ENCODE measurements at regions not wholly inside any gene's neighbourhood (a gene's known extent, or its start where the extent isn't known, plus 50 kb on each side); places are given as distances from the start of the nearest gene placed in this dataset.
"Not testable (repeated sequence)": the region's sequence is repeated elsewhere in the genome, so short reads cannot be mapped to it uniquely, and the experiment has no call there.

DNA sequence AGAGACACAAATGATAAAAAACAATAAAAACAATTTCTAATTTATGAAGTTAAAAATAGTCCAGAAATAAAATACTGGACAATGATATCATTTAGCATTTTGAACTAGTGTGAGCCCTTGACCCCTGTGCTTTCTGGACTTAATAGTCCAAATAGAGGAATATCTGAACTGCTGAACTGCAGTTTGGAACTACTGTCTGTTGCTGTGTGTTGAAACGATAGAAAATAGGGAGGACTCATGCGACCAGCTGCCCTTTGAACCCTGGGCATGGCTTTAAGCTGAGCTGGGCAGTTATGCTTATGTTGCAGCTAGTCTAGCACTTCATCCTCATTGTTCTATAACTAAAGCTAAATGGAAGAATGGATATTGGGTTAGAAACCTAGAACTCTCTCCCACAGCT lies 99.5 kb downstream of the FMR1NB start:
- DNase-seq, result no peak

DNA sequence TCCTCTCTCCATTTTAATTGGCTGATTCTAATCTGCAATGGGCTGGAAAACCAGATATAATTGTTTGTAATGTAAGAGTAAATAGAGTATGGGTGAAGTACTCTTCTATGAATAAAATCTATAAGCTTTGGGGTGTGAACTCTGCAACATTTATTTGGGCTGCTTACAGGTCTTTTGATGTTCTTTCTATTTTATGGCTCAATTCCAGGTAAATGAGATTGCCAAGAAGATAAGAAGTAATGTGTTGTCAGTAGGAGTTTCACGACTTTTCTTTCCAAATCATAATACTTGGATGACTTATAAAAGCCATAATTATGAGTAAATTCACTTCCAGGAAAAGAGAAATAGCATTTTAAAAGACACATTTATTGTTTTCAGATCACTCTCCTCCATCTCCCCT lies 103.5 kb downstream of the FMR1NB start:
- DNase-seq, result no peak

DNA sequence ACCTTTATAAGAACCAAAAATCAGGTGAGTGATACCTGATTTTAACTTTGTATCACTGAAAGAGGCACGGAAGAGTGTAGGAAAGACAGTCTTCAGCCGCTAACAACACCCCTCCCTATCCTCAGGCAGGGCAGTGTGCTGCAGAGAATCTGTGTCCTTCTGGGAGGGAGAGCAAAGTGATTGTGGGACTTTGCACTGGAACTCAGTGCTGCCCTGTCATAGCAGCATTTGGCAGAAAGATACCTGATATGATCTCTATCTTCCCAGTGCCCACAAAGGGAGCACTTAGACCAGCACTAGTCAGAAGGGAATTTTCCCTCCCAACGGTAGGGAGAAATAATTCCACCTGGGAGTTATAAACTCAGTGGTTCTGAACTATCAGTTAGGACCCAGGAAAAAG lies 139.0 kb downstream of the FMR1NB start:
- no peak for DNase-seq

DNA sequence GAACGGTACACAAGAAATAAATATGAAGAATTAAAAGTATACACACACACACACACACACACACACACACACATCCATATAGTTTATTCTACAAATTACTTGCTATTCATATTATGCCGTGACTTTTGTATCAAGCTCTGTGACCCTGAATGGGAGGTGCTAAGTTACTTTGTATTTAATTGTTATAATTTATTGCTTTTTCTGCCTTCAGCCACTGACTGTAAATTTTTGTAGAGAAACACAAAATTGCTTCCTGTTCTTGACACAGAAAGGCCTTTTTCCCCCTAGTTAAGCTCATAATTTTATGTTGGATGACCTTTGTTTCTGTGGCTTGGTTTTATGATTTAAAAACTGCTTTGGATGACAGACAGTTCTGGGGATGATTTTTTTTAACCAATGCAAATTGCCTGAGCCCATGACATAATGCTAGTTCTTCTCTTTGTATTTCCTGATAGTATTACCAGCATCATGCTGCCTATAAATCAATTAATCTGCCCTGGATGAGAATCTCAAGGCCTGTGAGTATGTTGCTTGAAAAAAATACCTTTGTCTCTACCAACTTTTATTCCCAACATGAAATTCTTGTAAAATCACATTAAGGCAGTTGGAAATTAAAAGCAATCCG lies 140.0 kb downstream of the FMR1NB start:
- DNase-seq, result no peak

DNA sequence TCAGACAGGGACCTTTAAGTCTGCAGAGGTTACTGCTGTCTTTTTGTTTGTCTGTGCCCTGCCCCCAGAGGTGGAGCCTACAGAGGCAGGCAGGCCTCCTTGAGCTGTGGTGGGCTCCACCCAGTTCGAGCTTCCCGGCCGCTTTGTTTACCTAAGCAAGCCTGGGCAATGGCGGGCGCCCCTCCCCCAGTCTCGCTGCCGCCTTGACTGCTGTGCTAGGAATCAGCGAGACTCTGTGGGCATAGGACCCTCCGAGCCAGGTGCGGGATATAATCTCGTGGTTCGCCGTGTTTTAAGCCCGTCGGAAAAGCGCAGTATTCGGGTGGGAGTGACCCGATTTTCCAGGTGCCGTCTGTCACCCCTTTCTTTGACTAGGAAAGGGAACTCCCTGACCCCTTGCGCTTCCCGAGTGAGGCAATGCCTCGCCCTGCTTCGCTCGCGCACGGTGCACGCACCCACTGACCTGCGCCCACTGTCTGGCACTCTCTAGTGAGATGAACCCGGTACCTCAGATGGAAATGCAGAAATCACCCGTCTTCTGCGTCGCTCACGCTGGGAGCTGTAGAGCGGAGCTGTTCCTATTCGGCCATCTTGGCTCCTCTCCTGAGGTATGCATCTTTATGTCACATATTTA lies 147.9 kb downstream of the FMR1NB start:
- not testable (repeated sequence) for DNase-seq

DNA sequence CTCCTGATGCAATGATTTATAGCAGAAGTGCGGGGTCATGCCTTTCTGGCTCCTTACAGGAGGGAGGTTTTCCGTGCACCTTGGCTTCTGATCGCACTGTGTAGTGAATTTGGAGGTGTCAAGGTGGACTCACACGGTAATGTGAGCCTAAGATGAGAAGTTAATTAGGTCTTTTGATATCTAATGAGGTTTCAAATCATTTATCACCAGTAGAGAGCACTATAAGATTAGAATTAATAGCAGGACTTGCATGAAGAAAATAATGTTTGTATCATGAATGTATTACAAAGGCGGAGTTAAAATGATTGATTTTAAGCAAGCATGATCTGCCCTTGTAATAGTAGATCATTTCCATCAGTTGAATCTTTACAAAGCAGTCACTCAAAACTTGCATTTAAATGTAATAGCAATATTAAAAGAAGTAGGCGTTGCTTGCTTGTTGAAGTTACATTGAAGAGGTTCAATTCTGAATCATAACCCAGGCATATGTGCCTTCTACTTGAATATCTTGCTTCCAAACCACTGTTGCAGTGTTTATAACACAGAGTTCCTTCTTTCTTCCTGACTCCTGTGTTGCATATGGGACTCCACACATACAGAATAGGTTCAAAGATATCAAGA lies 152.1 kb downstream of the FMR1NB start:
- DNase-seq, result peak; percentile 42 to 62

DNA sequence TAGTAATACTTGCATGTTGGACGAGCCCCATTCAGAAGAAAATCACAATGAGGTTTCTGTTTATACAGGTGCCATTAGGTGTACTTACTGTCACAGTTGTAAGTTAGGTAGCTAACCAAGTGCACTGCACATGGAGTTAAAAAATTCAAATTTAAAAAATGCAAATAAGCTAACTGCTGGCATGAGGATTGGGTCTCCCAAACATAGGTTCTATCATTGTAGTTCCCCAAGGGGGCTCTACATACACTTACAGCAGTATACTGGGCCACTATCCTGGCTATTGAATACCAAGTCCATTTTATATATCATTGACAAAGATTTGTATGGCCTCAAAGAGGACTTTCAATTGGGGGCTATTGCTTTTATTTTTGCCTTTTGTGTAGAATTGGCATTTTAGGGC lies 153.4 kb downstream of the FMR1NB start:
- DNase-seq, result no peak

DNA sequence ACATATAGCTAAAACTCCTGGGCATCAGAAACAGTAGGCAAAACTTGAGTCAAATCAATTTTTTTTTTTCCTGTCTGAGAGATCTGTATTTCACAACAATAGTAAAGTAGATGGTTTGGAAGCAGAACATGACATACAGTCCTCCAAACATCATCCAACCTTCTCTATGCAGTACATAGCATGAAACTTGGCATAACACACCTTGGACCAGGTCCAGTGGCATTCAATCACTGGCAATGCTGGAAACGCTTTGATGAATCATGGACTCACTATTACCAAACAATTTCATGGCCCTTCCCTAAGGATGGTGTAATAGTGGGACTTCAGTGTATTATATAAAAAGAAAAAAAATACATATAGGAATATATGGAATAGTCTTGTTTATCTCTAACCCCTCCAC lies 154.6 kb downstream of the FMR1NB start:
- DNase-seq, result no peak

DNA sequence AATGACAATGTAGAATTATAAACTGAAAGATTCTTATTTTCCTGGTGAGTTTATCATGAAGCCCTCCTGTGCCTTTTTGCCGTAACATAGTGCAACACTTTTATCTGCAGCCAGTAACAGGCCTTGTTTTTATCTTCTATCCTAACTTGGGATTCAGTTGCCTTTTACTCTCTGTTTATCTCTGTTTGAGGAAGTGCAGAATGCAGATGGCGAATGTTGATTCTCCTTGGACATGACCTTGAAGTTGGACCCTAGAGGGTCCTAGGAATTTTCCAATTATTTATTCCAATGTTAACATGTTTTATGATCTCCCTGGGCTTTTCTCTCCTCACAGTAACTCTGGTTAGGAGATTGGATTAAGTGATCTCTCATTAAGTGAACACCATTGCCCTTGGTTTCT lies 165.0 kb downstream of the FMR1NB start:
- DNase-seq, result no peak

DNA sequence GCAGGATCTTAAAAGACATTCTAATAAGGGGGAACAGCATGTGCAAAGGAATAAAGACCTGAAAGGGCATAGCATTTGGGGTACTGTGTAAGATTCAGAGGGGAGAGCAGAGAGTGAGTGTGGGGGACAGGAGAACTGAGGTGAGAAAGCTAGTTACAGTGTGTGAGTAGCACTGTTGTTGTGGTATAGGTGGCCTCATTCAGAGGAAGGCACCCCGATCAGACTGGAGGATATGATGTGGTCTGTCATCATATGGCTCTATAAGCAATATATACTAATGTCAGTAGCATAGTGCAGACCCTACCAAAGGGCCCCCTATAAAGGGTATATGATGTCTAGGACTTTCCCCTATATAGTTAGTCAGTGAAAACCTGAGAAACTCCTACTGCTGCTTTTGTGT lies 175.8 kb downstream of the FMR1NB start:
- DNase-seq, result no peak

DNA sequence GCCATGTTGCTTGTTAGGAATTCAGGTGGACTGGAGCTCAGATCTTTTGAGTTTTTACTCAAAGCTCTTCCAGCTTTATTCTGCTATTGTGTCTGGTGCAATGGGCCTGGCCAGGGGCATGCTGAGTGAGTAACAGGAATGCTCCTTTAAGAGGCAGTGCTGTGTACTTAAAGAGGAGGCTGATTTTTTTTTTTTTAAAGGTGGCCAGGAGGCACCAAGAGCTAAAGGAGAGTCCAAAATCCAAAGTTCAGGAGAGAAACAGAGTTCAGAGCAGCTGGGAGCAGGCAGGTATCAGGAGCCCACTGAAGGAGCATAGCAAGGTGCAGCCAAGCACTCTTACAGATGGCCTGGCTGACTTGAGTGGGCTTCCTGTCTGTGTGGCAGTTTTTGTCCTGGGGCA lies 178.7 kb downstream of the FMR1NB start:
- DNase-seq, result no peak

DNA sequence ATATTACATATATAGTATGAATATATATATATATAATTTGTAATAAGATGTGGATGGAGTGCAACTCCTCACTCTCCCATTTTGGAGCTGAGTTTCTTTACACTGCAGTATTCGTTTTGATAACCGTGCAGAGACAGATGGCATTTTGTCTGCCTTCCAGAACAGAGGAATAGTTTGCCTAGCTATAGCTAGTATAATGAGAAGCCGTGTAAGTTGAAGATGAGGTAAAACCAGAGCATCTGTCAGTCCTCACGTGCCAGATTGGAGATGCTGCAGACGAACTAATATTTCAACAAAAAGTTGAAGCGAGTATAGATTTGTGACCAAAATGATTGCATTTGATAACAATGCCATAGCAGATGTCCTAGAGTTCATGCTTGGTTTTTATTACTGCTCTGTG lies 180.6 kb downstream of the FMR1NB start:
- DNase-seq, result no peak

DNA sequence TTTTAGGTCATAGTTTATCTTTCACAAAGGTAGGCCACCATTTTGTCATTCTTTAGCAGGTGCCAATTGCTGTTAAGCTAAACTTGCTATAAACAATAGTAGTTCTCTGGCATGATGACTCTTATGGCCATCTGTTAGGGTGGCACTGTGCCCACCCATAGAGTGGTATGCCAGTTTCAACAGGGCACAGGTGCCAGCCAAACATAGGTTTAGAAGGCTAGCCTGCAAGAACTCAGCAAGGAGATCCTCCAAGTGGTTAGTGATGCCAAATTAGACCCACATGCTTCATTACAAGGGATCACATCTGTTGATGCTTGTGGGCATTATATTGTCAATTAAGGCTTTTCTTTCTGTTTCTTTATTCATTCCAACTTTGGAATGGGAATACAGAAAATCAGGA lies 204.5 kb downstream of the FMR1NB start:
- no peak for DNase-seq

DNA sequence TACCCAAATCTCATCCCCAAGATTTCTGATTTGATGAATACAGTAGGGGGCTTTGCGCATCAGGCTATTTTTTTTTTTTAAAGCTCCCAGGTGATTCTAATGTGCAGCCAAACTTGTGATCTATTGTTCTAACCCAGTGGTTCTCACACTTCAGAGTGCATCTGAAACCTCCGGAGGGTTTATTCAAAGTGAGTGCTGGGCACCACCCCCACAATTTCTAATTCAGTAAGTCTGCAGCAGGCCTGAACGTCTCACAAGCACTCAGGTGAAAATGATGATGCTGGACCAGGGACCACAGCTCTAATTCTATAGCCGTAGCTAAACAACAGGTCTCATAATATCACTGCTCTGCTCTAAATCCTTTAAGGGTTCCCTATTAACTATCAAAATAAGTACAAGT lies 211.4 kb downstream of the FMR1NB start:
- no peak for DNase-seq

DNA sequence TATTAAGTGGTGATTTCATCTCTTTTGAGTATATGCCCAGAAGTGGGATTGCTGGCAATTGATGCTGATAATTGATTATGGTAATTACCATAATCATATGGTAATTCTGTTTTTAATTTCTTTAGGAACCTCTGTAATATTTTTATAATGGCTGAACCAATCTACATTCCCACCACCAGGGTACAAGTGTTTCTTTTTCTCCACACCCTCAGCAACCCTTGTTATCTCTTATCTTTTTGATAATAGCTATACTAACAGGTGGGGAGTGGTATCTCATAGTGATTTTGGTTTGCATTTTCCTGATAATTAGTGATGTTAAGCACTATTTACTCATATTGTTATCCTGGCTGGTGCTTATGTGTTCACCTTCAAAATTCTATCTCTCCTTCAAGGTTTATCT lies 212.6 kb downstream of the FMR1NB start:
- DNase-seq, result no peak

DNA sequence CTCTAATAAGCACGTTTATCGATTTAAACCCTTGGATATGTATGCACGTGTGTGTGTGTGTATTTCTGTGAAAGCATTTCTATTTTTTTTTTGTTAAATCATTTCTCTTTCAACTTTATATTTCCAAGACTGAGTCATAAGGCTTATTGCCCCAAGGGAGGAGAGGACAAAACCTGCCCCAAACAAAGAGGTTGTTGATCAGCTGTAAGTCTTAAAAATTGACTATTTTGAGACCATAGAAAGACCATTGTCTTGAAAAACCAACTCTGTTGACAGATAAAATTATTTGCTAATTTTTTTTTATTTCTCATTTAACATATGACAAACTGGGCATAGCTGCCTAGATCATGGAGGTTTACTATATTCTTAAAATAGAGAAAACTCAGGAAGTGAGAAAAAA lies 222.4 kb downstream of the FMR1NB start:
- DNase-seq, result no peak

DNA sequence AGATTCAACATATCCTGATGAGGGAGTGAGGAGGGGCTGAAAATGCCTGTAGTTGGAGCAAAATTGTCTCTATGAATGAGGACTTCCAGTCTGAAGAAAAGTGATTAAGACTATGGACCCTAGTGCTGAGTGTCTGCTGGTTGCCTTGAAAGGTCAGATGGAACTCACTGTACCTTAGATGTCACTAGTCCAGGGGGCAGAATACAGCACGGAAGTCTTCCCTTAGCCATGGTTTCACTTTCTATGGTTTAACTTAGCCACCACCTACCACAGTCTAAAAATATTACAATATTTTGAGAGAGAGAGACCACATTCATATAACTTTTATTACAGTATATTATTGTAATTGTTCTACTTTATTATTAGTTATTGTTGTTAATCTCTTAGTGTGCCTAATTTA lies 223.1 kb downstream of the FMR1NB start:
- no peak for DNase-seq

DNA sequence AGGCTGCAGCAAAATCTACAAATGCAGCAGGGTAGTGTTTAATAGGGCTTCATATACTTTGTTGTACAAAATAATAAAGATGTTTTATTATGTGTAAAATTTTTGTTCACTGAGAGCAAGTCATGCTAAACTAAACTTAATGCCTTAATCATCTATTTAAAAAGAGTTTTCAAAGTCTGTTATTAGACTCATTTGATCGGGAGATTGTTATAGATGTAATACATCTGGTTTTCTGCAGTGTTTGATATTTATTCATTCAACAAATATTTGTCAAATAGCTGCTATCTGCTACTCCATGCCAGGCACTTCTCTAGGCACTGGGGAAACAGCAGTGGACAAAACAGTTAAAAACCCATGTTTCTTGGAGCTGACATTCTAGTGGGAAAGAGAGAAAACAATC lies 233.6 kb downstream of the FMR1NB start:
- DNase-seq, result no peak

DNA sequence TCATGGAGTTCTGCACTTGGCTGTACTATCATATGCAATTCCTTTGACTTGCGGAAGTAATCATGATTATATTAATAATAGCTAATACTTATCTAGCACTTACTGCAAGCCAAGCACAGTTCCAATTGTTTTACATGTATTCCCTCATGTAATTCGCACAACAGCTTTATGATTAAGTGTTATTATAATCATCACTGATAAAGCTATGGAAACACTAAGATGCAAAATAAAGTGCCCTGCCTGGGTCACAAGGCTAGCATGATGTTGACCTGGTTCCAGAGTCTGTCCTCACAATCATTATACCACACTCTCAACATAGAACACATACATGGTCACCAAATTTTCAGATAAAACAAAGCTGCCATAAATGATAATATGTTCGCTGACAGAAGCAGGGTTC lies 234.6 kb downstream of the FMR1NB start:
- no peak for DNase-seq

DNA sequence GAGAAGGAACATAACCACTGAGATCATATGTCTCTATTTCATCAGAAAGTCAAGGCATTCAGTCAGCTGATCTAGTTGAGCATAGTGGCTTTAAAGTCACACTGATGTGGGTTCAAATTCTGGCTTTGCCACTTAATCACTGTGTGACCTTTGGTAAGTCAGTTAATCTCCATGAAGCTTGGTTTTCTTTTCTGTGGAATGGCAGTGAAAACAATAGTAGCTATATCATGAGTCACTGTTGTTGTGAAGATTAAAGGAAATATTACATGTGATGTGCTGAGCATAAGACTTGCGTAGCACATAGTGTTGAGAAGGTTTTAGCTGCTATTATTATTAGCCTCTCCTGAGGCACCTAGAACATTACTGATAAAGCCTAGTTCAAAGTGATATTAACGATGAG lies 242.2 kb downstream of the FMR1NB start:
- no peak for DNase-seq

DNA sequence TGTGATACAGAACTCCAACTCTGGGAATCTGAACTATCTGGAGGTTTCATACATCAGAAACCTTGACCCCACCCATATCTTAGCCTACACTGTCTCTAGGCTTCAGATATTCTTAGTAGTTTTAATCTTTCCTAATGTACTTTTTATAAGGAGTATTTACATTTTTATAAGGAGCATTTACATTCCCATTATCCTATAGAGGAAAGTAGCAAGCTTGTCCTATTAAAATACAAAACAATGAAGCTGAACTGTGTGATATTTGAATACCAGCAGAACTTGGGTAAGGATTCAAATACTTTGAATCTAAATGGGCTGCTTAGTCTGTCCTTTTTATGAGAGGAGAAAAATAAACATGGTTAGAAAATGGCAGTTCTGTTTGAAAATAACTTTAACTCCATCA lies 247.4 kb downstream of the FMR1NB start:
- no peak for DNase-seq

DNA sequence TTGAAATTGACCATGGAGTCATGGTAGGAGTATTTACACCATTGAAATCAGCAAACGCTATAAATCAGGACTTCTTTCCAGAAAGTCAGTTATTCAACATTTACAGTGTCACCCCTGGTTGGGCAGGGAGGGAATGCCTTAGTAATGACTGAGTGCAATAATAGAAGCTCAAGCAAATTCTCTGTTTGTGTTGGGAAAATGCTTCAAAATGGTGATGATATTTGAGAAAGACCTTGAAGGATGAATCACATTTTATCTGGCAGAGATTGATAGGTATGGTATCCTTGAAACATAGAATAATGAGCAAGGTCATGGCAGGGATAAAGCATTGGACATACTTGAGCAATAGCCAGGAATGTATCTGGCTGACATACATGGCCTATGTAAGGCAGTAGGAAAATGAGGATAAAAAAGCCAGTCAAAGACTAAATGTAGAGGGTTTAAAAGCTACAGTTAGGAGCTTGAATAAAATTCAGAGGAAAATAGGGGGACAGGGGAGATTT lies 248.7 kb downstream of the FMR1NB start:
- DNase-seq, result no peak

DNA sequence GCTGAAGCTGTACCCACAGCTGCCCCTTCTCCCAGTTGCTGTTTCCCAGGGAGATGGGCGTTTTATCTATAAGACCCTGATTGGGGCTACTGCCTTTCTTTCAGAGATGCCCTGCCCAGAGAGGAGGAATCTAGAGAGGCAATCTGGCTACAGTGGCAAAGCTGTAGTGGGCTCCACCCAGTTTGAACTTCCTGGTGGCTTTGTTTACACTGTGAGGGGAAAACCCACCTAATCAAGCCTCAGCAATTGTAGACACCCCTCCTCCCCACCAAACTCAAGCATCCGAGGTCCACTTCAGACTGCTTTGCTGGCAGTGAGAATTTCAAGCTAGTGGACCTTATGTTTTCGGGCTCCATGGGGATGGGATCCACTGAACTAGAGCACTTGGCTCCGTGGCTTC lies 240.4 kb upstream of the AFF2 start:
- no peak for DNase-seq

DNA sequence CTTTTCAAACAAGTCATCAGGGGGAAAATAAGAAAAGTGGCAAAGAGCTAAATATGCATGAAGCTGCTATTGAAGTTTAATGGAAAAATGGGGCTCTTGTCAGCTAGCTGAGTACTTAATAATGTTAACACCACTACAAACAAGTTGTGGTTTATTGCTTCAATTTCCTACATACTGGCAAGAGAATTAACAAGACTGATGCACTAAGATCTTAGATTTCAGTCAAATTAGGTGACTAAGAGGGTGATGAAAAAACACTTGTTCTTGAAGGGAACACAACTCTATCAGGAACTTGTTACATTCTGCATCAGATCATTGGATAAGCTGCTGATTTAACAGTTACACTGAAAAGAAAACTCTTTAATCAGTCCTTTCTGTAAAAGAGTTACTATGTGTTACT lies 234.6 kb upstream of the AFF2 start:
- no peak for DNase-seq

DNA sequence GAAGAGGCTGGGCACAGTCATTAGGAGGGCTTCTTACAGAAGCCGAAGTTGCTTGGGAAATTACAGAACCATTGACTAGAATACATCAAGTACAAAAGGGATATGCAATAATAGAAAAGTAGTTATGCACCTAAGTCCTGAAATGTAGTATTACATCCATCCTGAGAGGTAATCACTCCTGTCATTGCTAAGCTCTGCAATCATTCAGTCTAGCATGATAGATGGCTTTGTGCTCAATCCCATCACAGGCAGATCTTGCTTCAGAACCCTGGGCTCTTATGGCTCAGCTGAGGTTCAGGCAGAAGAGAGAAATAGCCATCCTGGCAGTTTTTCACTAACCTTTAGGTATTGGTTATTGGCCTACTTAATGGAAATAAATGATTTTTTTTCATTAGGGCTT lies 231.7 kb upstream of the AFF2 start:
- DNase-seq, result no peak

Measured in Kasumi-1 (cell line).